ENCODE measurements at regions not wholly inside any gene's neighbourhood (a gene's known extent, or its start where the extent isn't known, plus 50 kb on each side); places are given as distances from the start of the nearest gene placed in this dataset.

DNA sequence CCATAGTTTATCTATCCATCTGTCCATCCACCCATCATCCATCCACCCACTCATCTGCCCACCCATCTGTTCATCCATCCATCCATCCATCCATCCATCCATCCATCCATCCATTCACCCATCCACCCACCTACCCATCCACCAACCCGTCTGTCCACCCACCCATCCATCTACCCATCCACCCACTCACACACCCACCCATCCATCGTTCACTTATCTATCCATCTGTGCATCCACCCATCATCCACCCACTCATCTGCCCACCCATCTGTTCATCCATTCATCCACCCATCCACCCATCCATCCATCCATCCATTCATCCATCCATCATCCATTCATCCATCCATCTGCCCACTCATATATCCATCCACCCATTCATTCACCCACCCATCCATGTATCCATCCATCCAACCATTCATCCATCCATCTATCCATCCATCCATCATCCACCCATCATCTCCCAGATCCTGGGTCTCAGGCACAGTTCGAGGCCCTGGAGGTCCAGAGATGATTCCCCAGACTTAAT, 88.2 kb upstream of the WNT4 start:
- Histone ChIP-seq H3K27me3 (ENCODE audit: insufficient read depth, low read length) (peaks cover 4% of the 10 kb centered on the region), H3K9me3 (ENCODE audit: control insufficient read depth in 1 of 2, low read length in 2 of 2) (no peaks in the 10 kb centered on the region), H3K4me3 (ENCODE audit: low read length in 2 of 2) (no peak overlapping the region), H3K36me3 (ENCODE audit: insufficient read depth, low read length) (no peaks in the 10 kb centered on the region), H3K27ac (ENCODE audit: low read depth, low read length) (no peak overlapping the region), H3K4me1 (ENCODE audit: insufficient read depth, low read length) (no peaks in the 10 kb centered on the region)
- no peak overlapping the region for H3K4me3 Mint-ChIP-seq
- H3K4me1 Mint-ChIP-seq: no peaks in the 10 kb centered on the region
- no peaks in the 10 kb centered on the region for H3K36me3 Mint-ChIP-seq
- peak overlapping the region in 1 of 7 donors; percentile 78 for H3K27ac Mint-ChIP-seq
- ChIA-PET POLR2A (ENCODE audit: partially characterized antibody) (no interaction called here), CTCF (ENCODE audit: partially characterized antibody) (no interaction called here)
- H3K9me3 Mint-ChIP-seq: no peaks in the 10 kb centered on the region
- peaks cover 10 to 21% of the 10 kb centered on the region in 2 donors for H3K27me3 Mint-ChIP-seq
- intact Hi-C loops (cut with micrococcal nuclease): no loop called here
- no peak for DNase-seq

DNA sequence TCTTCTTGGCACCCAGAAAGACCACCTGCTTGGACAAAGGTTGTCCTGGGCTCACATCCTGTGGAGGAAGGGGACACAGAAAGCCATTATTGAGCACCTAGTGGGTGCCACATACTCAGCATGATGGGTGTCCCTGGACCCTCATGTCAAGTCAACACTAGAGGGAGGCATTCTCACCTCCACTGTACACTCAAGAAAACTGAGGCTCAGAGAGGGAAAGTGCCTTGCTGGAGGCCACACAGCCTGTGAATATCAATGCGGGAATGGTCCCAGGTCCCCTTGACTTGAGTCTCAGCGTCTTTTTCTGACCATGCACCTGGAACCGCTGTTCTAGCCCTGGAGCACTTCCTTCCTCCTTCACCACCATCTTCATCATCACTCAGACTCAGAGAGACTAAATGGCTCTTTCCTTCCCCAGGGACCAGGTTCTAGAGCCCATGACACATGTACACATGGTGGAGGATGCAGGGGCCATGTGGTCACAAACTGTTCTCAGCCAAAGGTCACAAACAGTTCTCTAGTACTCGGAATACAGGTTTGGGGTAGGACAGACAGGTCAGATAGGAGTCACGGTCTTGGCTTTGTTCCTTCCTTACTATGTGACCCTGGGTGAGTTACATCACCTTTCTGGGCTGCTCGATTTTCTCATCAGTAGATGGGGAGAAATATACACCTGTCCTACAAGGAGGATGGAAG, 89.2 kb upstream of the WNT4 start:
- Histone ChIP-seq H3K36me3 (ENCODE audit: insufficient read depth, low read length) (no peaks in the 10 kb centered on the region), H3K4me3 (ENCODE audit: low read length in 2 of 2) (no peak overlapping the region), H3K4me1 (ENCODE audit: insufficient read depth, low read length) (no peaks in the 10 kb centered on the region), H3K27ac (ENCODE audit: low read depth, low read length) (no peak overlapping the region), H3K9me3 (ENCODE audit: control insufficient read depth in 1 of 2, low read length in 2 of 2) (no peaks in the 10 kb centered on the region), H3K27me3 (ENCODE audit: insufficient read depth, low read length) (peaks cover 4% of the 10 kb centered on the region)
- no peak overlapping the region for H3K27ac Mint-ChIP-seq
- ChIA-PET CTCF (ENCODE audit: partially characterized antibody) (no interaction called here), POLR2A (ENCODE audit: partially characterized antibody) (no interaction called here)
- peaks cover 8 to 19% of the 10 kb centered on the region in 2 donors for H3K27me3 Mint-ChIP-seq
- DNase-seq: no peak
- H3K9me3 Mint-ChIP-seq: no peaks in the 10 kb centered on the region
- intact Hi-C loops (cut with micrococcal nuclease): no loop called here
- H3K36me3 Mint-ChIP-seq: no peaks in the 10 kb centered on the region
- no peak overlapping the region for H3K4me3 Mint-ChIP-seq
- H3K4me1 Mint-ChIP-seq: no peaks in the 10 kb centered on the region

DNA sequence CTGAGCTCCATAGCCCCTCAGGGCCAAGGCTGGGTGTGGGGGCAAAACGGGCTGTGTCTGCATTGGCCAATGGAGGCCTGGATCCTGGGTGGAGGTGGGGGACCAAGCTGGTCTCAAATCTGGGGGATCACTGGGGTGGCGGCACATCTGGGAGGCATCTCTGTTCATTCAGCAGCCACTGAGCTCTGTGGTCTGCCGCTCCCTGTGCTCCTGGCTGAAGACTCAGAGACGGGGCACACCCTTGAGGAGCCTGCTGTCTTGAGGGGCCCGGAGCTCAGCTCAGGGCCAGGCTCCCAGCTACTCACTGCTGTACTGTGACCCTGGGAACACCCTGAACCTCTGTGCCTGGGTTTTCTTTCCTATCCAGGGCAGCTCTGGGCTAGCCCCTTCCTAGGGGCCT, 90.3 kb upstream of the WNT4 start:
- Histone ChIP-seq H3K27ac (ENCODE audit: low read depth, low read length) (no peak overlapping the region), H3K4me1 (ENCODE audit: insufficient read depth, low read length) (no peaks in the 10 kb centered on the region), H3K4me3 (ENCODE audit: low read length in 2 of 2) (no peak overlapping the region), H3K9me3 (ENCODE audit: control insufficient read depth in 1 of 2, low read length in 2 of 2) (no peaks in the 10 kb centered on the region), H3K36me3 (ENCODE audit: insufficient read depth, low read length) (no peaks in the 10 kb centered on the region), H3K27me3 (ENCODE audit: insufficient read depth, low read length) (peaks cover 4% of the 10 kb centered on the region)
- peaks cover 8 to 21% of the 10 kb centered on the region in 2 donors for H3K27me3 Mint-ChIP-seq
- no peaks in the 10 kb centered on the region for H3K9me3 Mint-ChIP-seq
- intact Hi-C loops (cut with micrococcal nuclease): no loop called here
- no peak overlapping the region for H3K4me3 Mint-ChIP-seq
- H3K36me3 Mint-ChIP-seq: no peaks in the 10 kb centered on the region
- H3K27ac Mint-ChIP-seq: no peak overlapping the region
- CTCF ChIA-PET (ENCODE audit: partially characterized antibody): no interaction called here
- POLR2A ChIA-PET (ENCODE audit: partially characterized antibody): no interaction called here
- no peaks in the 10 kb centered on the region for H3K4me1 Mint-ChIP-seq
- no peak for DNase-seq

DNA sequence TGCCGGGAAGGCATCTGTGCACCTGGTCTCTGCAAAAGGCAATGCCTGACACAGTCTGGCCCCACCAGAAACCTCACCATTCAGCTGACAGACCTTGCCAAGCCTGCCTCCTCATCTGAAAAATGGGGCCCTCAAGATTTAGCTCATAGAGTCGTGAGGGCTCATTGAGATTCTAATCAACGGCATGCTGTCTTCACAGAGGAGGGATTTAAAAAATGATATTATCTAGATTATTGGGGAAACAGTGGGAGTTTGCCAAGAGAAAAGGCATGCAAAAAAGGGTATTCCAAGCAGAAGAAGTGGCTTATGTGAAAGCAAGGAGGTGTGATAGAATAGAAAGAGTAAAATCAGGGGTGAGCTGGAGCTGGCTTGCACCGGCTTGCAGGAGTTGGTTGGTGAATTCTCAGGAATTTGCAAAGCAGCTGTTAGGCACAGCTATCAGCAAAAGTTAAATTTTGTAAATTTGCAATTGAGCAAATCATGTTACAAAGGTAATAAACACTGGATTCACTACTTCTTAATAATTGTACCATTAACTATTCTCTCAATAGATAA, 91.7 kb upstream of the WNT4 start:
- POLR2A ChIA-PET (ENCODE audit: partially characterized antibody): no interaction called here

DNA sequence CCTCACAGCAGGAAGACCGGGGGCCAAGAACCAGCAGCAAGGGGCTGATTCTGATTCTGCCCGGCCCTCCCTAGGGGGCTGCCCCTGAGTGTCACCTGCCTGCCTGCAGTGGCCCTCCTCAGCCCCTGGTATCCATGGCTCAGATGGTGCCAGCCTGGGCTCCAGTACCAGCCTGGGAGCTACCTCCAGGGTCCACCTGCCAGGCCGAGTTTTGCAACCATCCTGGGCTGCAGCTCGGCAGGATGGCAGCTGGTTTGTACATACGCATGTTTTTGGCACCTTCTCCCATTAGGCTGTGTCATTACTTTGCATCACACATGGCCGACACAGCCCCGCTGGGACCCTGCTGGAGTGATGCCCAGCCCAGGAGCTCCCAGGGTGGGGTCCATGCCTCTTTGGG, 93.3 kb upstream of the WNT4 start:
- Histone ChIP-seq H3K27me3 (ENCODE audit: insufficient read depth, low read length) (peaks cover 4% of the 10 kb centered on the region), H3K9me3 (ENCODE audit: control insufficient read depth in 1 of 2, low read length in 2 of 2) (no peaks in the 10 kb centered on the region), H3K27ac (ENCODE audit: low read depth, low read length) (no peak overlapping the region), H3K4me1 (ENCODE audit: insufficient read depth, low read length) (no peaks in the 10 kb centered on the region), H3K4me3 (ENCODE audit: low read length in 2 of 2) (no peak overlapping the region), H3K36me3 (ENCODE audit: insufficient read depth, low read length) (no peaks in the 10 kb centered on the region)
- no peak for DNase-seq
- Mint-ChIP-seq H3K36me3 (no peaks in the 10 kb centered on the region), H3K27ac (no peak overlapping the region), H3K4me3 (no peak overlapping the region), H3K4me1 (no peaks in the 10 kb centered on the region), H3K27me3 (peaks cover 8 to 23% of the 10 kb centered on the region in 2 donors), H3K9me3 (no peaks in the 10 kb centered on the region)
- intact Hi-C loops (cut with micrococcal nuclease): no loop called here
- POLR2A ChIA-PET (ENCODE audit: partially characterized antibody): no interaction called here
- CTCF ChIA-PET (ENCODE audit: partially characterized antibody): no interaction called here

More for the DNA sequence above, 91.7 kb upstream of the WNT4 start:
- CTCF ChIA-PET (ENCODE audit: partially characterized antibody): no interaction called here
- H3K9me3 Mint-ChIP-seq: no peaks in the 10 kb centered on the region
- intact Hi-C loops (cut with micrococcal nuclease): no loop called here
- Histone ChIP-seq H3K4me3 (ENCODE audit: low read length in 2 of 2) (no peak overlapping the region), H3K27ac (ENCODE audit: low read depth, low read length) (no peak overlapping the region), H3K4me1 (ENCODE audit: insufficient read depth, low read length) (no peaks in the 10 kb centered on the region), H3K36me3 (ENCODE audit: insufficient read depth, low read length) (no peaks in the 10 kb centered on the region), H3K9me3 (ENCODE audit: control insufficient read depth in 1 of 2, low read length in 2 of 2) (no peaks in the 10 kb centered on the region), H3K27me3 (ENCODE audit: insufficient read depth, low read length) (peaks cover 4% of the 10 kb centered on the region)
- no peak for DNase-seq
- H3K36me3 Mint-ChIP-seq: no peaks in the 10 kb centered on the region
- no peaks in the 10 kb centered on the region for H3K4me1 Mint-ChIP-seq
- H3K27ac Mint-ChIP-seq: no peak overlapping the region
- peaks cover 8 to 23% of the 10 kb centered on the region in 2 donors for H3K27me3 Mint-ChIP-seq
- H3K4me3 Mint-ChIP-seq: no peak overlapping the region

DNA sequence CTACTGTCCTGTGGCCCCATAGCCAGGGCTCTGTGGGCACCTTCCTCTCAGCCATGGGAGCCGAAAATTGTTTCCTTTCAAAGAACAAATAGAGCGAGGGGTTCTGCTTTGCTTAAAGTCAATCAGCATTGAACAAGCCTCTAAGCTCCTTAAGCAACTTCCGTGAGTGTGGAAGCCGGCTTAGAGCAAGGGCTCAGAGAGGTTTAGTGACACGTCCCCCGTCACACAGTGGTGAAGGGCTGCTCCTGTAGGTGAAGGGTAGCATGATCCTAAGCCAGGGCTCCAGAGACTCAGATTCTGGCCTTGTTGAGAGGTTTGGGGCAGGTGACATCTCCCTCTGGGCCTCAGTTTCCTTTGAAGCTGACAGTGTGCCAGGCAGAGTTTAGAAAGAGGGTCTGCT, 94.0 kb upstream of the WNT4 start:
- H3K36me3 Mint-ChIP-seq: no peaks in the 10 kb centered on the region
- DNase-seq: no peak
- Histone ChIP-seq H3K27me3 (ENCODE audit: insufficient read depth, low read length) (peaks cover 4% of the 10 kb centered on the region), H3K36me3 (ENCODE audit: insufficient read depth, low read length) (no peaks in the 10 kb centered on the region), H3K4me3 (ENCODE audit: low read length in 2 of 2) (no peak overlapping the region), H3K9me3 (ENCODE audit: control insufficient read depth in 1 of 2, low read length in 2 of 2) (no peaks in the 10 kb centered on the region), H3K4me1 (ENCODE audit: insufficient read depth, low read length) (no peaks in the 10 kb centered on the region), H3K27ac (ENCODE audit: low read depth, low read length) (no peak overlapping the region)
- intact Hi-C loops (cut with micrococcal nuclease): no loop called here
- CTCF ChIA-PET (ENCODE audit: partially characterized antibody): no interaction called here
- H3K27me3 Mint-ChIP-seq: peaks cover 8 to 20% of the 10 kb centered on the region in 2 donors
- H3K27ac Mint-ChIP-seq: no peak overlapping the region
- H3K4me1 Mint-ChIP-seq: no peaks in the 10 kb centered on the region
- no peak overlapping the region for H3K4me3 Mint-ChIP-seq
- H3K9me3 Mint-ChIP-seq: no peaks in the 10 kb centered on the region
- POLR2A ChIA-PET (ENCODE audit: partially characterized antibody): no interaction called here

DNA sequence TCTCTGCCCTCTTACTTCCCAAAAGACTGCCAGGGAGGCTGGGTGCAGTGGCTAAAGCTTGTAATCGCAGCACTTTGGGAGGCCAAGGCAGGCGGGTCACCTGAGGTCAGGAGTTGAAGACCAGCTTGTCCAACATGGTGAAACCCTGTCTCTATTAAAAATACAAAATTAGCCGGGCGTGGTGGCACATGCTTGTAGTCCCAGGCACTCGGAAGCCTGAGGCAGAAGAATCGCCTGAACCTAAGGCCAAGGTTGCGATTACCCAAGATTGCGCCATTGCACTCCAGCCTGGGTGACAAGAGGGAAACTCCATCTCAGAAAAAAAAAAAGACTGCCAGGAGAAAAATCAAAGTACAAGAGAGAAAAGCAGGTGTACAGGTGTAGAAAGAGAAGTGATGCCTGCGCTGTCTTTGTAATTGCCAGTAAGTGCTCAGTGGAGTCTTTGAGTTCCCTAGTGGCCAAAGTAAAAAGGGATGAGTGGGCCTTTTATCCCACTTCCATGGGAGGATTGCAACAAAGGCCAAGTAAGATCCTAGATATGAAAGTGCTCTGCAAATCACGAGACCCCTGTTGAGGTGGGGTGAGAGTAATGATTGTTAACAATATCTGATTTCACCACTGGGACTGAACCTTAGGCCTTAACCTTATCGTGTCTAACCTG, 94.7 kb upstream of the WNT4 start:
- H3K27me3 Mint-ChIP-seq: peaks cover 8 to 18% of the 10 kb centered on the region in 2 donors
- H3K9me3 Mint-ChIP-seq: no peaks in the 10 kb centered on the region
- intact Hi-C loops (cut with micrococcal nuclease): no loop called here

More for the DNA sequence above, 94.7 kb upstream of the WNT4 start:
- ChIA-PET CTCF (ENCODE audit: partially characterized antibody) (no interaction called here), POLR2A (ENCODE audit: partially characterized antibody) (no interaction called here)
- H3K36me3 Mint-ChIP-seq: no peaks in the 10 kb centered on the region
- Histone ChIP-seq H3K27ac (ENCODE audit: low read depth, low read length) (no peak overlapping the region), H3K9me3 (ENCODE audit: control insufficient read depth in 1 of 2, low read length in 2 of 2) (no peaks in the 10 kb centered on the region), H3K36me3 (ENCODE audit: insufficient read depth, low read length) (no peaks in the 10 kb centered on the region), H3K4me1 (ENCODE audit: insufficient read depth, low read length) (no peaks in the 10 kb centered on the region), H3K4me3 (ENCODE audit: low read length in 2 of 2) (no peak overlapping the region), H3K27me3 (ENCODE audit: insufficient read depth, low read length) (peaks cover 4% of the 10 kb centered on the region)
- no peaks in the 10 kb centered on the region for H3K4me1 Mint-ChIP-seq
- H3K4me3 Mint-ChIP-seq: no peak overlapping the region
- no peak for DNase-seq
- H3K27ac Mint-ChIP-seq: no peak overlapping the region

Data from CD4-positive, alpha-beta memory T cell (primary cell).